ENCODE measurements at regions not wholly inside any gene's neighbourhood (a gene's known extent, or its start where the extent isn't known, plus 50 kb on each side); places are given as distances from the start of the nearest gene placed in this dataset.
"Not testable (repeated sequence)": the region's sequence is repeated elsewhere in the genome, so short reads cannot be mapped to it uniquely, and the experiment has no call there.

- DNase-seq (ENCODE audit: low read depth): no peak
Measured at GRCh38 chr5:125868036-125868435, 555.2 kb upstream of the GRAMD2B start.

GRCh38 chr5:125870256-125870655 lies 553.0 kb upstream of the GRAMD2B start:
- DNase-seq (ENCODE audit: low read depth): no peak

GRCh38 chr5:125874057-125874456 lies 549.2 kb upstream of the GRAMD2B start:
- DNase-seq (ENCODE audit: low read depth): no peak

- no peak for DNase-seq (ENCODE audit: low read depth)
Measured at GRCh38 chr5:125874717-125875116, 548.5 kb upstream of the GRAMD2B start.

- DNase-seq (ENCODE audit: low read depth): no peak
Measured at GRCh38 chr5:125877248-125877647, 546.0 kb upstream of the GRAMD2B start.

GRCh38 chr5:125882061-125882460 lies 541.1 kb upstream of the GRAMD2B start:
- no peak for DNase-seq (ENCODE audit: low read depth)

- DNase-seq (ENCODE audit: low read depth): no peak
Measured at GRCh38 chr5:125883223-125883622, 540.0 kb upstream of the GRAMD2B start.

- no peak for DNase-seq (ENCODE audit: low read depth)
Measured at GRCh38 chr5:125888358-125888757, 534.9 kb upstream of the GRAMD2B start.

GRCh38 chr5:125890511-125890931 lies 532.7 kb upstream of the GRAMD2B start:
- DNase-seq (ENCODE audit: low read depth): no peak

GRCh38 chr5:125891061-125891725 lies 532.0 kb upstream of the GRAMD2B start:
- DNase-seq (ENCODE audit: low read depth): no peak

GRCh38 chr5:125894383-125894782 lies 528.8 kb upstream of the GRAMD2B start:
- no peak for DNase-seq (ENCODE audit: low read depth)

- no peak for DNase-seq (ENCODE audit: low read depth)
Measured at GRCh38 chr5:125896368-125896767, 526.8 kb upstream of the GRAMD2B start.

GRCh38 chr5:125897089-125897488 lies 526.1 kb upstream of the GRAMD2B start:
- DNase-seq (ENCODE audit: low read depth): no peak

- no peak for DNase-seq (ENCODE audit: low read depth)
Measured at GRCh38 chr5:125898851-125899405, 524.3 kb upstream of the GRAMD2B start.

GRCh38 chr5:125912028-125912427 lies 511.2 kb upstream of the GRAMD2B start:
- no peak for DNase-seq (ENCODE audit: low read depth)

GRCh38 chr5:125913200-125913599 lies 510.0 kb upstream of the GRAMD2B start:
- DNase-seq (ENCODE audit: low read depth): no peak

- DNase-seq (ENCODE audit: low read depth): no peak
Measured at GRCh38 chr5:125914471-125914870, 508.7 kb upstream of the GRAMD2B start.

- not testable (repeated sequence) for DNase-seq (ENCODE audit: low read depth)
Measured at GRCh38 chr5:125923958-125924357, 499.3 kb upstream of the GRAMD2B start.

GRCh38 chr5:125926172-125926571 lies 497.0 kb upstream of the GRAMD2B start:
- no peak for DNase-seq (ENCODE audit: low read depth)

- no peak for DNase-seq (ENCODE audit: low read depth)
Measured at GRCh38 chr5:125928663-125929062, 494.5 kb upstream of the GRAMD2B start.

GRCh38 chr5:125950012-125950615 lies 473.1 kb upstream of the GRAMD2B start:
- DNase-seq (ENCODE audit: low read depth): no peak

- DNase-seq (ENCODE audit: low read depth): no peak
Measured at GRCh38 chr5:125961150-125961549, 462.1 kb upstream of the GRAMD2B start.

- no peak for DNase-seq (ENCODE audit: low read depth)
Measured at GRCh38 chr5:125965577-125965976, 457.6 kb upstream of the GRAMD2B start.

- no peak for DNase-seq (ENCODE audit: low read depth)
Measured at GRCh38 chr5:125967576-125967975, 455.6 kb upstream of the GRAMD2B start.
